Activated T-helper 2 cell treated with anti-CD3 and anti-CD28 coated beads, Interferon-gamma antibody, Interleukin-2, Interleukin-4, amounts not matched to agents 10 μg/mL and 5 μg/mL and 100 μg/mL, durations not matched to agents 14 hours and 24 hours and 36 hours (primary cell): ENCODE measurements at regions not wholly inside any gene's neighbourhood (a gene's known extent, or its start where the extent isn't known, plus 50 kb on each side); places are given as distances from the start of the nearest gene placed in this dataset.

ENCODE experiments used
- DNase-seq: peaks from one replicate; pipeline ENCODE4 v3.0.0; 2021; ENCODE audit warnings: low spot score
- H3K27ac Mint-ChIP-seq: one replicate; pipeline ENCODE4 v1.8.0; 2021; ENCODE audit warnings: mixed read lengths
- H3K27me3 Mint-ChIP-seq: one replicate; pipeline ENCODE4 v1.8.0; 2021; ENCODE audit warnings: low read depth, mixed read lengths
- H3K36me3 Mint-ChIP-seq: one replicate; pipeline ENCODE4 v1.8.0; 2021; ENCODE audit warnings: low read depth, mixed read lengths
- H3K4me1 Mint-ChIP-seq: one replicate; pipeline ENCODE4 v1.8.0; 2021; ENCODE audit warnings: low read depth, mixed read lengths
- H3K4me3 Mint-ChIP-seq: one replicate; pipeline ENCODE4 v1.8.0; 2021; ENCODE audit warnings: low read depth, mild to moderate bottlenecking, moderate library complexity, mixed read lengths
- H3K9me3 Mint-ChIP-seq: one replicate; pipeline ENCODE4 v1.8.0; 2021; ENCODE audit warnings: mixed read lengths
- intact Hi-C: fragments of 100-400 bp; cut with micrococcal nuclease; formaldehyde crosslinking; loops from one replicate; pipeline ENCODE4 v1.15.1; 2023

DNA sequence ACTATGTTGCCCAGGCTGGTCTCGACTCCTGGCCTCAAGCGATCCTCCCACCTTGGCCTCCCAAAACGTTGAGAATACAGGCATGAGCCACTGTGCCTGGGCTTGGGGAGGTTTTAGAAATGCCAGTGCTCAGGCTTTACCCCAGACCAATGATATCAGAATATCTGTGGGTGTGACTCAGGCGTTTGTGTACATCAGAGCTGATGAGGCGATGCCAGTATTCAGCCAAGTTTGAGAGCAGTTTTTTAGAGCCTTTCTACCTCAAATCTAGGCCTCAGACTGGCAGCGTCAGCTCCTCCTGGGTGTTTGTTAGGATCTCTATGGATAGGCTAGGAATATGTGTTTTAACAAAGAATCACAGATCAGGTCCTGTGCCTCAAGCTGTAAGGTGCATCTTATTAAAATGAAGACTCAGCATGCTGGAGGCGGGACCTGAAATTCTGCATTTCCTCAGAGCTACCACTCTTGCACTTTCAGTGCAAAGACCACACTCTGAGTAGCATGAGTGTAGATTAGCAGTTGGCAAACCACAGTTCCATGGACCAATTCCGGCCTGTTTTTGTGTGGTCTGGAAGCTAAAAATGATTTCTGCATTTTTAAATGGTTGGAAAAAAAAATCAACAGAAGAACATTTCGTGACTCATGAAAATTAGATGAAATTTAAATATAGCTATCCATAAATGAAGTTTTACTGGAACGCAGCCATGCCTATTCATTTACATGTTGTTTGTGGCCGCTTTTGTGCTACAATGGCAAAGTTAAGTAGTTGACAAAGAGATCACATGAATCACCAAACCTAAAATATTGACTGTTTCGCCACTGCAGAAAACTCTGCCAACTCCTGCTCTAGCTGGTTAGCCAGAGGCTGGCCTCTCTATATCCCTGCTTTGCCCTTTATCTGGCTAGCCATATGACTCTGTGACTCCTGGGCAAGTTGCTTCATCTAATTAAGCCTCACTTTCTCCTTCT is 92.2 kb downstream of the KLF4 start:
- Mint-ChIP-seq H3K9me3 (no peaks in the 10 kb centered on the region), H3K27me3 (no peaks in the 10 kb centered on the region), H3K4me1 (peaks cover 1% of the 10 kb centered on the region), H3K4me3 (no peak overlapping the region), H3K36me3 (no peaks in the 10 kb centered on the region), H3K27ac (no peak overlapping the region)
- intact Hi-C loops, result no loop called here
- no peak for DNase-seq

DNA sequence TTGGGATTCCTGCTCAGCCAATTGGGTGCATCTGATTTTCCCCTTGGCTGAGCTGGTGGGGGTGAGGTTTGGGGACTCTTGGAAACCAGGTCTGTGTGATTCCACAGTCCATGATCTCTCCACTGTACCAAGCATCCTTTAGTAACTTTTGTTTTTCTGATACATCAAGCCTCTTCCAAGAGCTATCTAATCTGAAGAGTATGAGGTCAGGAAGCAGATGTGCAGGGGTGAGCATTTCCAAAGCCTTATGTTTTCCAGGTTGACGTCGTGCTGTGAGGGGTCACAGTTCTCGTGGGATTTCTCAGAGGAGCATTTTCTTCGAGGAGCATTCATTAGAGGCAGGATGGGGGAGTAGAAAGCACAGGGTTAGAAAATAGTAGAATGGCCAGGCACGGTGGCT is 95.3 kb downstream of the KLF4 start:
- Mint-ChIP-seq H3K27me3 (no peaks in the 10 kb centered on the region), H3K9me3 (no peaks in the 10 kb centered on the region), H3K4me3 (no peak overlapping the region), H3K36me3 (no peaks in the 10 kb centered on the region), H3K27ac (no peak overlapping the region), H3K4me1 (peaks cover 1% of the 10 kb centered on the region)
- no peak for DNase-seq
- intact Hi-C loops, result no loop called here

DNA sequence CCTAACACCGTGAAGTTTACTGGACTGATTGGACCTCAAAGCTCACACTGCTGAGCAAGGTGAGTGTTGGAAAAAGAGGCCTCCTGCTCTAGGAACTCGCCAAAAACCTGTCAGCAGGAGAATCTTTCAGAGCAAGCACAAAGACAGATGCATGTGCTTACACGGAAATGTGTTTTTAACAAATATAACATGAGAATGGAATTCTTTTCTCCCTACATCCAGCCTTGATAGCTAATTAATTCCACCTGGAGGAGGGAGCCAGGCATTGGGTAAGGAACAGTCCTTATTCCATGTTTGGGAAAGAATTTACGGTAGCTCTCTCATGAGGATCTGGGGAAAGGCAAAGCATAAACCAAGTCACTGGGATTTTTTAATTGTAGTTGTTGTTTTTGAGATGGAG is 98.8 kb downstream of the KLF4 start:
- no peaks in the 10 kb centered on the region for H3K9me3 Mint-ChIP-seq
- no peaks in the 10 kb centered on the region for H3K27me3 Mint-ChIP-seq
- no peaks in the 10 kb centered on the region for H3K4me1 Mint-ChIP-seq
- no peak overlapping the region for H3K4me3 Mint-ChIP-seq
- no peak overlapping the region for H3K27ac Mint-ChIP-seq
- DNase-seq, result no peak
- intact Hi-C loops, result no loop called here
- no peaks in the 10 kb centered on the region for H3K36me3 Mint-ChIP-seq

DNA sequence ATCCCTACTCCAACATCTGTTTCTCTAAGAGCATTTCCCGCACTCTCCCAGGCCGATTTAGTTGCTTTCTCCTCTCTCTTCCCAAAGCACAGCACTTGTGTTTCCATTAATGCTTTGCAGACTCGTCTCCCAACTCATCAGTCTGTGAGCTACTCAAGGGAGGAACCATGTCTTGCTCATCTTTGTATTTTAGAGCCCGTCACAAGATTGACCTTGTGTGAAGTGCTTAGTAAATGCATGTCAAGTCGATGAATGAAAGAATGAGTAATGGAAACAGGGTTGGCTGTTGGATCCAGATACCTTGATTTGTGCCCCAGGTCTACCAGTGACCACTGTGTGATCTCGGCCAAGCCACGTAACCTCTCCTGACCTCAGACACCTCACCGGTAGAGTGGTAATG is 99.3 kb downstream of the KLF4 start:
- Mint-ChIP-seq H3K4me1 (no peaks in the 10 kb centered on the region), H3K36me3 (no peaks in the 10 kb centered on the region), H3K27me3 (no peaks in the 10 kb centered on the region), H3K9me3 (no peaks in the 10 kb centered on the region), H3K4me3 (no peak overlapping the region), H3K27ac (no peak overlapping the region)
- no peak for DNase-seq
- intact Hi-C loops, result no loop called here

DNA sequence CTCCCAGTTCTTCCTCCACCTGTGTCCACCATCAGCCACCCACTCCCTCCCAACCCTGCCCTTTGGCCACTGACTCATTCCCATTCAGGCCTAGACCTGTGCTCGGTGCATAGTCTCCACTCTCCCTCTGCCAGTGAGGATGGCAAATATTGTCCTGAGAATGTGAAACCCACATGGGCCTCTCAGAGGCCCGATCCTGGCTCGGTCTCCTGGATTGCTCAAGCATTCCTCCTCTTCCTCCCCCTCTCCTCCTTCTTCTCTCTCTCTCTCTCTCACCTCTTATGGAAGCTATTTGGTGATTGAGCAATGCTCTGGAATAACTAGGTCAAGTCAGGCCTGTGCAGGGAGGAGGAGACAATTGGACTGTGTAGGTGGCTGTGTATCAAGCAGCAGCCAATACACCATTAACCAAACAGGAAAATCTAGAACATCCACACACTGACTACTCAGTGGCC is 99.9 kb downstream of the KLF4 start:
- Mint-ChIP-seq H3K4me1 (no peaks in the 10 kb centered on the region), H3K9me3 (no peaks in the 10 kb centered on the region), H3K27ac (no peak overlapping the region), H3K36me3 (no peaks in the 10 kb centered on the region), H3K27me3 (no peaks in the 10 kb centered on the region), H3K4me3 (no peak overlapping the region)
- no peak for DNase-seq
- intact Hi-C loops, result no loop called here

DNA sequence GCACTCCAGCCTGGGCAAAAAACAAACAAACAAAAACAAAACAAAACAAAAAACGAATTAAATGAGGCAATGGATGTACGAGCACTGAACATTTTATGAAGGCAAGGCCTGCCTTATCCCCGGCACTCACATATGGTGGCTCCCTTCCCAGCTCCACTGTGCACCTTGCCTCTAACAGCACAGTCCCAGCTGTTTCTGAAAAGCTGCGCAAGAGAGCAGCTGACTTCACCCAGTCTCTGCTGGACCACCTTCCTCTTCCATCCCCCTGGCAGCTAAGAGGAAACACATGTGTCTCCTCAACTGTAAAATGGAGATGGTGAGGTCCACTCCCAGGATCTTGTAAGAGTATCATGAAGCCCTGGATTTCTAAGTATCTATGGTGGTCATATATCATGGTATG is 100.7 kb downstream of the KLF4 start:
- no peak for DNase-seq
- no peaks in the 10 kb centered on the region for H3K4me1 Mint-ChIP-seq
- H3K9me3 Mint-ChIP-seq, result no peaks in the 10 kb centered on the region
- H3K36me3 Mint-ChIP-seq, result no peaks in the 10 kb centered on the region
- no peak overlapping the region for H3K27ac Mint-ChIP-seq
- H3K27me3 Mint-ChIP-seq, result no peaks in the 10 kb centered on the region
- no peak overlapping the region for H3K4me3 Mint-ChIP-seq
- intact Hi-C loops, result no loop called here

DNA sequence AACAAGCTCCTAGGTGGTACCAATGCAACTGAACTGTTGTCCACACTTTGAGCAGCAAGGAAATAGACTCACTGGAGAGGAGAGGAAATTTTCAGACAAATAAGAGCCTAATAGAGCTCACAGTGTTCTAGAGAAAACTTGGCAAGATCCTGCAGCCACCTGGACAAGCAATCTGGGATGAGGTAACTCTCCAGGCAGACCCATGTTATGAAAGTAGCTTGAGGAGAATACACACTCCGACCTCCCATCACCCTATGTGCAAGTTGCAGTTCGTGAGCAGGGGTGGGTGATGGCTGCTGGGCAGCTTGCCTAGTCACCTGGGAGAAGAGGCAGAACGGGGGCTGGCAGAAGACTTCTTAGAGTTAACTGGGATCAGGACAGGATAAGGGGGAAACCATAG is 102.2 kb downstream of the KLF4 start:
- Mint-ChIP-seq H3K36me3 (no peaks in the 10 kb centered on the region), H3K4me1 (no peaks in the 10 kb centered on the region), H3K27me3 (no peaks in the 10 kb centered on the region), H3K27ac (no peak overlapping the region), H3K4me3 (no peak overlapping the region), H3K9me3 (no peaks in the 10 kb centered on the region)
- intact Hi-C loops, result no loop called here
- no peak for DNase-seq

DNA sequence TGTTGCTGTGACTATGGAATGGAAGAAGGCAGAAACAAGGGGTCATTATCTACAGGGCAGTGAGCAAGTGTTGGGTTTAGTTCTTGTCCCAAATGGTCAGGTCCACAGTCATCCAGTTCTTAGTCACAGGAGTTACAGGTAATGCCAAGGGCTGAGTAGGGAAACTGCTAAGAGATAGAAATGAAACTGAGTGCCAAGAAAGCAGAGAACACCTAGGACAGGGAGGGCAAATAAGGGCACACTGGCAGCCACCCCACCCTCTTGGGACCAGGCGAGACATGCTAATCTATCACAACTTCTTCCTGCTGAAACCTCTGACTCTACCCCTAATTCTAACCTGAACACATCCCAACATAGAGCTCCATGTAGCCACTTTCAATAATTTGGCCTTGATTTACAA is 103.2 kb downstream of the KLF4 start:
- Mint-ChIP-seq H3K4me3 (no peak overlapping the region), H3K27me3 (peaks cover 1% of the 10 kb centered on the region), H3K9me3 (no peaks in the 10 kb centered on the region), H3K4me1 (no peaks in the 10 kb centered on the region), H3K27ac (no peak overlapping the region), H3K36me3 (no peaks in the 10 kb centered on the region)
- no peak for DNase-seq
- intact Hi-C loops, result no loop called here
